ENCODE measurements at regions not wholly inside any gene's neighbourhood (a gene's known extent, or its start where the extent isn't known, plus 50 kb on each side); places are given as distances from the start of the nearest gene placed in this dataset.
"Not testable (repeated sequence)": the region's sequence is repeated elsewhere in the genome, so short reads cannot be mapped to it uniquely, and the experiment has no call there.

- intact Hi-C loops (cut with DNase I); H3K27me3 ChIP-seq; H3K27ac ChIP-seq; H3K4me3 ChIP-seq; H3K36me3 ChIP-seq (replicated peaks in 1 of 2); H3K9me3 ChIP-seq (replicated peaks in 1 of 3); H3K4me1 ChIP-seq (replicated peaks in 1 of 2): not testable (repeated sequence)
- peak; percentile 7 to 70 (median 21) for DNase-seq
- WGBS, 4 donors: 34 to 66% (median 56%) methylated on average over 5 to 10 of the region's 13 CpGs
Measured at GRCh38 chr1:146777826-146778602, 160.1 kb upstream of the NBPF12 start.

DNA sequence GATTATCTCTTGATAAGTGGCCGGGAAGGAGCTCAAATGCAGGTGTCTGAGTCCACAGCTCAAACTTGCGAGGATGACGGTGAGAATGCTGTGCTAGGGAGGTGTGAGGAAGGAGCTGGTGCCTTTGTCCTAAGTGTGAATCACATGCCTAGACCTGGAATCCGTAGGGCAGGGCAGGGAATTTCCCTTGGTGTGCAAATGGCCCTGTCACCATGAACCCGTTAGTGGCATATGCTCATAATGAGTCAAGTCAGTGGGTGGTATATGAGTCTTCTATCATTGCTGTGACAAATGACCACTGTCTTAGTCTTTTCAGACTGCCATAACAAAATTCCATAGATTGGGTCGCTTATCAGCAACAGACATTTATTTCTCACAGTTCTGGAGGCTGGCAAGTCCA is 163.1 kb upstream of the NBPF12 start:
- H3K4me3 ChIP-seq; H3K27ac ChIP-seq; DNase-seq; H3K9me3 ChIP-seq (replicated peaks in 1 of 3); H3K36me3 ChIP-seq (replicated peaks in 1 of 2); intact Hi-C loops (cut with DNase I); H3K4me1 ChIP-seq (replicated peaks in 1 of 2); H3K27me3 ChIP-seq: not testable (repeated sequence)
- WGBS, 4 donors: 56 to 90% (median 75%) methylated on average over 1 to 4 of the region's 6 CpGs

DNA sequence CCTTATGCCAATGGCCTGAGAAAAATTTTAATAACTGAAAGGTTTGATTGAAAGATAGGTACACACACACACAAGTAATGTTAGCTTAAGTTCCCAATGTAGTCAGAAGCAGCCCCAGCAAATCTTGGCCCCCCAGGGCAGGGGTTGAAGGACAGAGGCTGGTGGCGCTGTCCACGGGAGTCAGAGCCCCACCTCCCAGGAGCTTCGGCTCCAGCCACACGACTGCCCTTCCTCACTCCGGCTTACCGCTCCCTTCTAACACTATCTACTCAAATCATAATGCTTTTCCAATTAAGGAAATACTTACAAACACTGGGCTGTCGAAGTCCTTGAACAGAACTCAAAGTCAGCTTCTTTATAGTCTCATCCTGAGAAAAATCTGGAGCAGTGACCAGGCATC is 163.9 kb upstream of the NBPF12 start:
- H3K9me3 ChIP-seq (replicated peaks in 1 of 3); H3K27me3 ChIP-seq; DNase-seq; H3K27ac ChIP-seq; H3K4me1 ChIP-seq (replicated peaks in 1 of 2); H3K4me3 ChIP-seq; H3K36me3 ChIP-seq (replicated peaks in 1 of 2); intact Hi-C loops (cut with DNase I): not testable (repeated sequence)
- WGBS, 4 donors: 61 to 72% (median 70%) methylated on average over 7 of the region's 7 CpGs; no CpG with 5 or more reads in 1 of the 4 donors

- DNase-seq; H3K36me3 ChIP-seq (replicated peaks in 1 of 2); H3K4me3 ChIP-seq; H3K4me1 ChIP-seq (replicated peaks in 1 of 2); H3K9me3 ChIP-seq (replicated peaks in 1 of 3); H3K27ac ChIP-seq; H3K27me3 ChIP-seq; intact Hi-C loops (cut with DNase I): not testable (repeated sequence)
- 83 to 90% (median 84%) methylated on average over 10 to 16 of the region's 16 CpGs for WGBS, 4 donors
Measured at GRCh38 chr1:146771409-146771808, 166.7 kb upstream of the NBPF12 start.

DNA sequence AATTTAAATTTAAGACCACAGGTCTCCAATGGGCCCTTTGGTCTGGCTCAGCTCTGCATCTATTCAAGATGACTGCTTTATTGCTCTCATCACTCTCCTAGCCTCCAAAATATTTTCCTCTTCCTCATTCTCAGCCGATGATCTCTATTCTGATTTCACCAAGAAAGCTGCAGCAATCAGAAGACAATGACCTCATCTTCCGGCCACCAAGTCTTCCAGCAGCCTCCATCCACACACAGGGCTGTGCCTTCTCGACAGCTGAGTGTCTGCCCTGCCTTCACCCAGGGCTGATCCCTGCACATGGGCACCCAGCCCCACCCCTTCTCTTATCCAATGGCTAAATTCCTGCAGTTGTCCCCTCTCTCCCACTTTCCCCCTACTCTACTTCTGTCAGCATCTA is 167.1 kb upstream of the NBPF12 start:
- intact Hi-C loops (cut with DNase I); H3K36me3 ChIP-seq (replicated peaks in 1 of 2); H3K4me3 ChIP-seq; H3K4me1 ChIP-seq (replicated peaks in 1 of 2); H3K27me3 ChIP-seq; H3K9me3 ChIP-seq (replicated peaks in 1 of 3); DNase-seq; H3K27ac ChIP-seq: not testable (repeated sequence)
- no CpG with 5 or more reads among the region's 3 CpGs for WGBS, 4 donors

- H3K4me1 ChIP-seq (replicated peaks in 1 of 2); intact Hi-C loops (cut with DNase I); H3K36me3 ChIP-seq (replicated peaks in 1 of 2); H3K9me3 ChIP-seq (replicated peaks in 1 of 3); DNase-seq; H3K27ac ChIP-seq; H3K27me3 ChIP-seq; H3K4me3 ChIP-seq: not testable (repeated sequence)
- WGBS, 4 donors: no CpG with 5 or more reads among the region's 5 CpGs
Measured at GRCh38 chr1:146763234-146763633, 174.9 kb upstream of the NBPF12 start.

DNA sequence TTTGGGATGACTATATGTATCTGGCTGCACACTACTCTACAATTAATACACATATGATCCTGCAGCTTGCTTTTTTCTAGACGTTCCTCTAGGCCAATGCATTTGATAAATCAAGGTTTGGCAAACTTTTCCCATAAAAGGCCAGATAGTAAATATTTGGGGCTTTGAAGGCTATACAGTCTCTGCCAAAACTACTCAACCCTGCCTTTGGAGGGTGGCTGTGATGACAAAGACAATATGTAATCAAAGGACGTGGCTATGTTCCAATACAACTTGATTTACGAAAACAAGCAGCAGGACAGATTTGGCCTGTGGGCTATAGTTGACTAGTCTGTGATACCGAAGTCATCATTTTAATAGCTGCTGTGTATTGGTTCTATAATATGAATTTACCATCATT is 181.3 kb upstream of the NBPF12 start:
- H3K9me3 ChIP-seq (replicated peaks in 1 of 3); intact Hi-C loops (cut with DNase I); H3K27me3 ChIP-seq; DNase-seq; H3K36me3 ChIP-seq (replicated peaks in 1 of 2); H3K4me1 ChIP-seq (replicated peaks in 1 of 2); H3K27ac ChIP-seq; H3K4me3 ChIP-seq: not testable (repeated sequence)
- WGBS, 4 donors: 38 to 71% (median 64%) methylated on average over 3 of the region's 4 CpGs

DNA sequence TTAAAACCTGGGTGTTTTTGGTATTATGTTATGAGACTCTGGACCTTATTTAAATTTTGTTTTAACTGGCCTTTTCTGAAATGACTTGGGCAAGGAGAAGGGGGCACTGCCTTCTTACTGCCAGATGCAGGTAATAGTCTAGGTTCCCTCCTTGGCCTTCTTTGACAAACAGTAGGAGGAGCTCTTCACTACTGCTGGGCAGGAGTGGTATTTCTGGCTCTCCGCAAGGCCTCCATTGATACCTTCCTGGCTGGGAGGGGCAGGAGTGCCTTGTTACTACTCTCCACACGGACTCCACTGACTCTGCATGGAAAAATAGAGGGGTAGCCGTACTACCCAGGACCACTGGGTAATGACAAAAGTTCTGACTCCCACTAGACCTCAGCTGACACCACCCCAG is 189.4 kb upstream of the NBPF12 start:
- WGBS, 4 donors: 75 to 87% methylated on average over 1 of the region's 3 CpGs; no CpG with 5 or more reads in 2 of the 4 donors
- H3K4me1 ChIP-seq (replicated peaks in 1 of 2); H3K27me3 ChIP-seq; intact Hi-C loops (cut with DNase I); DNase-seq; H3K27ac ChIP-seq; H3K9me3 ChIP-seq (replicated peaks in 1 of 3); H3K4me3 ChIP-seq; H3K36me3 ChIP-seq (replicated peaks in 1 of 2): not testable (repeated sequence)

DNA sequence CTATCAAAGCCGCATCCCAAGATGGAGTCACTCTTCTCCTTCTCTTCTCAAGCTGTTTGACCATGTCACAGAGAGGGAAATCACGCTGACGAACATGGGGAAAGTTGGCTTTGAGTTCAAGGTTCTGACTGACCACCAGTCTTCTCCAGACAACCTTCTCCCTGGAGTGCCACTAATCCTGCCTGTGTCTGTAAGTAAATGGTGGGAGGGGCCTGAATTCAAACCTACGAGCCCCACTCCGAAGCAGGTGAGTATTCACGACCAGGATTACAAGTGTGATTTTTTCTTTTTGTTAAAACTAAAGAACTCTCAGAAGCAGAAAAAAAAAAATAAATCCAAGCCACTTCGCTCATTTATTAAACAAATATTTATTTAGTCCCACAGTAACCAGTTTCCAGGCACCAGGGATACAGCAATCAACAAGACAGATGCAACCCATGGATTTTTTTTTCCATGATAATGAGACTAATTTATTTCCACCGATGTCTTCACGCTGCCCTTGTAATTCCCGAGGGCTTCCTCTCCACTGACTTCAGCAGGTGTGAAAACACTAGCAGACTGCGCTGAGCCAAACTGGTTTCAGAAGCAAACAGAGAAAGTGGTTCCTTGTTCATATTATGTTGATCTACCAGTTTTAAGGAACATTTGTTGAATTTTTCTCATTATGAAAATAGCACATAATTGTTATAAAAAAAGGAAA is 206.0 kb upstream of the NBPF12 start:
- intact Hi-C loops (cut with DNase I): not testable (repeated sequence)
- WGBS, 4 donors: 58 to 76% (median 68%) methylated on average over 7 to 8 of the region's 11 CpGs

DNA sequence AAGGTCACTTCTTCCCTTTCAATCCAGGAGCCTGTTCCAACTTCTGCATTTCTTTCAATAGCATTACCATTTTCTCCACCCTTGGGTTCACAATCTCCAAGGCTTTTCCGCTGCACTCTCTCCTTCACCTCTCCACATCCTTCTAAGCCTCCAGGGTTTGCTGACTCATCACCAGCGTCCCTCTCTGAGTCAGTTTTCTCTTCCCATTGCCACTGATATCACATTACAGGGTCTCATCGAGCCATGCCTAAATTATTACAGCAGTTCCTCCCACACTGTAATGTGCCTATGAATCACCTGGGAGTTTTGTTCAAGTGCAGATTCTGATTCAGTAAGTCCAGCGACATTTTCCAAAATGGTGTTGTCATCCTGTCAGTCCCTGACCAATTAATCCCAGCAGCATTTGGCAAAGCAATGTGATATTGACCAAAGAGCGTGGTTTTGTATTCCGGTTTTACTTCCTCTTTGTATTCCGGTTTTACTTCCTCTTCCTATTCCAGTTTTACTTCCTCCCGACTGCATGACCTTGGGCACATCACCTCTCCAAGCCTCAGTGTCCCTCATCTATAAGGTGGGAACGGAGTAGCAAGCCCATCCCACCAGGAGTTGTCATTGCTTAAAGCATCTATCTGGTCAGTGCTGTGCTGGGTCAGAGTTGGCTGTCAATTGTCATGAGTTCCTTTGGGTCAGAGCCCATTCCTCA is 208.3 kb upstream of the NBPF12 start:
- H3K4me1 ChIP-seq (replicated peaks in 1 of 2); intact Hi-C loops (cut with DNase I); H3K9me3 ChIP-seq (replicated peaks in 1 of 3); H3K4me3 ChIP-seq; H3K36me3 ChIP-seq (replicated peaks in 1 of 2); H3K27me3 ChIP-seq; H3K27ac ChIP-seq: not testable (repeated sequence)
- 16 to 43% (median 29%) methylated on average over 4 to 6 of the region's 9 CpGs for WGBS, 4 donors
- peak in 3 of 7 donors; percentile 4 to 47 (median 18) for DNase-seq

More for the DNA sequence above, 206.0 kb upstream of the NBPF12 start:
- not testable (repeated sequence) for H3K27me3 ChIP-seq; H3K27ac ChIP-seq; H3K9me3 ChIP-seq (replicated peaks in 1 of 3); H3K36me3 ChIP-seq (replicated peaks in 1 of 2); H3K4me1 ChIP-seq (replicated peaks in 1 of 2); H3K4me3 ChIP-seq; DNase-seq

- DNase-seq; H3K36me3 ChIP-seq (replicated peaks in 1 of 2); H3K4me3 ChIP-seq; H3K27ac ChIP-seq; intact Hi-C loops (cut with DNase I); H3K9me3 ChIP-seq (replicated peaks in 1 of 3); H3K4me1 ChIP-seq (replicated peaks in 1 of 2); H3K27me3 ChIP-seq: not testable (repeated sequence)
- no CpG with 5 or more reads among the region's 1 CpG for WGBS, 4 donors
Measured at GRCh38 chr1:146715054-146715453, 223.1 kb upstream of the NBPF12 start.

Measured in adrenal gland (tissue), 9 donors.